Right atrium auricular region (tissue), 2 donors: ENCODE measurements at regions not wholly inside any gene's neighbourhood (a gene's known extent, or its start where the extent isn't known, plus 50 kb on each side); places are given as distances from the start of the nearest gene placed in this dataset.

Experiments used
- DNase-seq: peaks from one replicate; pipeline ENCODE4 v3.0.0-alpha.2; 2019; ENCODE audit warnings: low spot score
- H3K27ac ChIP-seq, 2 donors: fragments of 200-600 bp; sonication (generic); 1 replicate in 1 of 2; 2 replicates in 1 of 2; pipeline ENCODE4 v1.5.1; 2016 to 2019
- H3K27me3 ChIP-seq, 2 donors: fragments of 200-600 bp; sonication (generic); one replicate each; pipeline versions ENCODE4 v1.5.1 to v1.6.0; 2017 to 2019
- H3K36me3 ChIP-seq: fragments of 200-600 bp; sonication (generic); one replicate; pipeline ENCODE4 v1.5.1; 2016
- H3K4me1 ChIP-seq, 2 donors: fragments of 200-600 bp; sonication (generic); one replicate each; pipeline versions ENCODE4 v1.5.1 to v1.6.0; 2017 to 2019
- H3K4me3 ChIP-seq, 2 donors: fragments of 200-600 bp; sonication (generic); 1 replicate in 1 of 2; 2 replicates in 1 of 2; pipeline ENCODE4 v1.5.1; 2017 to 2019; ENCODE audit warnings: mild to moderate bottlenecking in 1 of 2, moderate library complexity in 1 of 2
- H3K9me3 ChIP-seq, 2 donors: fragments of 200-600 bp; sonication (generic); one replicate each; pipeline ENCODE4 v1.5.1; 2019
- TF ChIP-seq, protein P1 (sequence below), 2 donors: fragments of 200-600 bp; sonication (generic); IDR thresholded peaks; one replicate each; pipeline ENCODE4 v1.5.1; 2019; ENCODE audit warnings: antibody characterized with exemption in 2 of 2

- Histone ChIP-seq H3K9me3 (no peaks in the 10 kb centered on the region), H3K4me3 (no peak overlapping the region), H3K4me1 (no peaks in the 10 kb centered on the region), H3K36me3 (no peaks in the 10 kb centered on the region), H3K27me3 (no peaks in the 10 kb centered on the region), H3K27ac (no peak overlapping the region)
- DNase-seq: no peak
- TF ChIP-seq, protein P1, sequence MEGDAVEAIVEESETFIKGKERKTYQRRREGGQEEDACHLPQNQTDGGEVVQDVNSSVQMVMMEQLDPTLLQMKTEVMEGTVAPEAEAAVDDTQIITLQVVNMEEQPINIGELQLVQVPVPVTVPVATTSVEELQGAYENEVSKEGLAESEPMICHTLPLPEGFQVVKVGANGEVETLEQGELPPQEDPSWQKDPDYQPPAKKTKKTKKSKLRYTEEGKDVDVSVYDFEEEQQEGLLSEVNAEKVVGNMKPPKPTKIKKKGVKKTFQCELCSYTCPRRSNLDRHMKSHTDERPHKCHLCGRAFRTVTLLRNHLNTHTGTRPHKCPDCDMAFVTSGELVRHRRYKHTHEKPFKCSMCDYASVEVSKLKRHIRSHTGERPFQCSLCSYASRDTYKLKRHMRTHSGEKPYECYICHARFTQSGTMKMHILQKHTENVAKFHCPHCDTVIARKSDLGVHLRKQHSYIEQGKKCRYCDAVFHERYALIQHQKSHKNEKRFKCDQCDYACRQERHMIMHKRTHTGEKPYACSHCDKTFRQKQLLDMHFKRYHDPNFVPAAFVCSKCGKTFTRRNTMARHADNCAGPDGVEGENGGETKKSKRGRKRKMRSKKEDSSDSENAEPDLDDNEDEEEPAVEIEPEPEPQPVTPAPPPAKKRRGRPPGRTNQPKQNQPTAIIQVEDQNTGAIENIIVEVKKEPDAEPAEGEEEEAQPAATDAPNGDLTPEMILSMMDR (IDR thresholded peaks at IDR 0.05): no peak
Measured at GRCh38 chr20:39135885-39136544, 173.9 kb downstream of the DHX35 start.

DNA sequence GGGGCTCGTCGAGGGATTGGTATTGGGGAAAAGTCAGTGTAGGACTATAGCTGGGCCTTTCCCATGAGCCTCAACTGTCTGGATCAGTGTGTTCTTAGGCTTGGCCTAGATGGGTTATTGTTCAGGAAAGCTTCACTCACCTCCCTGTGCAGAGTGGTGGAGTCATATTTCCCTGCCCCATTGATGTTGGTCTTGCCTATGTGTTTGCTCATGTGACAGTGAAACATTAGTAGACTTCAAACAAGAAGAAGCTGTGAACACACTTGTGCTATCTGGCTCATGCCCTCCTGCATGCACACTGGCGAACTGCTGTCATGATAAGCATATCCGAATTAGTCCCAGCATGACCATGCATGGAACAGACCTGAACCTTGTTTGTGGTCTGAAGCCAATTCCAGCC lies 171.1 kb downstream of the DHX35 start:
- Histone ChIP-seq H3K27me3 (no peaks in the 10 kb centered on the region), H3K4me1 (no peaks in the 10 kb centered on the region), H3K27ac (no peak overlapping the region), H3K36me3 (no peaks in the 10 kb centered on the region), H3K4me3 (no peak overlapping the region), H3K9me3 (no peaks in the 10 kb centered on the region)
- TF ChIP-seq, protein P1 (IDR thresholded peaks at IDR 0.05): no peak
- DNase-seq: no peak

DNA sequence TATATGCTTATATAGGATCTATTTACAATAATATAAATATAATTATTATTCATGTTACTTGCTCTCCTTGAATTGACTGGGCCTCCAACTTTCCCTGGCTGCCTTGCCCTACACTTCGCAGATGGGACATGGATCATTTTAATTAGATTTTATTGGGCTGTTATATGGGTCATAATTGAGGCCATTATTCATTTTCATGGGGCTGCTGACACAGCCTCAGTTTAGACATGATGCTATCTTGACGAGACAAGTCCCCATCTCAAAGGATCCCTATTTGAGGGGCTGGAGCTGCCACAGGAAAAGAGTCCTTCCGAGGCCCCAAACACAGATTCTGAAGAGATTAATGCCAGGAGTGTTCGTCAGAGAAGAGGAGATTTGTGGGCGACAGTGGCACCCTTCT lies 170.4 kb downstream of the DHX35 start:
- TF ChIP-seq, protein P1 (IDR thresholded peaks at IDR 0.05): no peak
- DNase-seq: no peak
- no peak overlapping the region for H3K27ac ChIP-seq
- H3K9me3 ChIP-seq: no peaks in the 10 kb centered on the region
- H3K4me1 ChIP-seq: no peaks in the 10 kb centered on the region
- no peaks in the 10 kb centered on the region for H3K27me3 ChIP-seq
- no peaks in the 10 kb centered on the region for H3K36me3 ChIP-seq
- H3K4me3 ChIP-seq: no peak overlapping the region

- Histone ChIP-seq H3K27ac (no peak overlapping the region), H3K36me3 (no peaks in the 10 kb centered on the region), H3K9me3 (no peaks in the 10 kb centered on the region), H3K27me3 (no peaks in the 10 kb centered on the region), H3K4me1 (no peaks in the 10 kb centered on the region), H3K4me3 (no peak overlapping the region)
- TF ChIP-seq, protein P1 (IDR thresholded peaks at IDR 0.05): no peak
- DNase-seq: no peak
Measured at GRCh38 chr20:39132093-39132492, 169.9 kb downstream of the DHX35 start.

GRCh38 chr20:39130627-39131026 lies 168.5 kb downstream of the DHX35 start:
- DNase-seq: no peak
- H3K4me1 ChIP-seq: no peaks in the 10 kb centered on the region
- no peak overlapping the region for H3K4me3 ChIP-seq
- no peaks in the 10 kb centered on the region for H3K36me3 ChIP-seq
- peaks cover 0 to 3% of the 10 kb centered on the region in 2 donors for H3K9me3 ChIP-seq
- no peaks in the 10 kb centered on the region for H3K27me3 ChIP-seq
- TF ChIP-seq, protein P1 (IDR thresholded peaks at IDR 0.05): no peak
- H3K27ac ChIP-seq: no peak overlapping the region

DNA sequence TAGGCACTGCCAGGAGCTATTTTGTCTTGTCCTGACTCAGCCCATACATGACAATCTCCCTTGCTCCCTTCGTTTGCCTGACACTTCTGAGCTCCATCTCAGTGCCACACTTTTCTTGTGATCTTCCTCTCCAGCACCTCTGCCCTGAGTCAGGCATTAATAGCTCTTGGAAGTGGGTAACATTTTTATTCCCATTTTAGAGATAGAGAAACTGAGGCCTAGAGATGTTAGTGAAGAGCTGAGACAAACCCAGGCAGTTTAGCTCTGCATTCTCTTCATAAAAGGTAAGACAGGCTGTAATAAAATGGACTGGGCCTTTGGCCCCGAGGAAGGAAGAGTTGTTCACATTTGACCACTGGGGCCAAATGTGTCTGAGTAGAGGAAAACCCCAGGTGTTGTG lies 167.4 kb downstream of the DHX35 start:
- Histone ChIP-seq H3K36me3 (no peaks in the 10 kb centered on the region), H3K4me3 (no peak overlapping the region), H3K9me3 (peaks cover 0 to 8% of the 10 kb centered on the region in 2 donors), H3K27me3 (no peaks in the 10 kb centered on the region), H3K4me1 (no peaks in the 10 kb centered on the region), H3K27ac (no peak overlapping the region)
- DNase-seq: no peak
- TF ChIP-seq, protein P1 (IDR thresholded peaks at IDR 0.05): no peak
